VCaP (cell line): ENCODE measurements at regions not wholly inside any gene's neighbourhood (a gene's known extent, or its start where the extent isn't known, plus 50 kb on each side); places are given as distances from the start of the nearest gene placed in this dataset.
A peak's percentile ranks its signal among the peaks of the same experiment; 100 is the strongest.

Experiments
- H3K27ac ChIP-seq: fragments of 450-650 bp; 2 replicates; pipeline ENCODE4 v1.5.1; 2017
- TF ChIP-seq, protein P1 (sequence below): fragments of 450-650 bp; conservative IDR thresholded peaks from 2 replicates; pipeline ENCODE4 v1.5.1; 2017; ENCODE audit warnings: mild to moderate bottlenecking, moderate library complexity

DNA sequence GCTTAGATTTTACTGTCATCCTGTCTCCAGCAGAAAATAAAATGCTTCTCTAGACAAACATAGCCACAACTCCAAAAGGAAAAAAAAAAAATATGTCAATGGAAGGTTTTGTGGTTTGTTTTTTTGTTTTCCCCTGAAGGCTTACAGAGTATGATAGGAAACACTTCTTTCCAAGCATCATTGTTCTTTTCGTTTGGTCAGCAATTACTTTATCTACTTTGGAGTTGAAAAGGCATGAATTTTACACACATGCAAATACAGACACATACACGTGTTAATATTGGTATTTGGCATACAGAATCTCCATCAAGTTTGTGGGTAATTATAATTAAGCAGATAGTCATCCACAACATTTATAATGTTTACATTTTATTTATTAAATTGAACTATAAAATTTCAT lies 496.9 kb upstream of the MBL2 start:
- H3K27ac ChIP-seq = no peak overlapping the region
- TF ChIP-seq, protein P1, sequence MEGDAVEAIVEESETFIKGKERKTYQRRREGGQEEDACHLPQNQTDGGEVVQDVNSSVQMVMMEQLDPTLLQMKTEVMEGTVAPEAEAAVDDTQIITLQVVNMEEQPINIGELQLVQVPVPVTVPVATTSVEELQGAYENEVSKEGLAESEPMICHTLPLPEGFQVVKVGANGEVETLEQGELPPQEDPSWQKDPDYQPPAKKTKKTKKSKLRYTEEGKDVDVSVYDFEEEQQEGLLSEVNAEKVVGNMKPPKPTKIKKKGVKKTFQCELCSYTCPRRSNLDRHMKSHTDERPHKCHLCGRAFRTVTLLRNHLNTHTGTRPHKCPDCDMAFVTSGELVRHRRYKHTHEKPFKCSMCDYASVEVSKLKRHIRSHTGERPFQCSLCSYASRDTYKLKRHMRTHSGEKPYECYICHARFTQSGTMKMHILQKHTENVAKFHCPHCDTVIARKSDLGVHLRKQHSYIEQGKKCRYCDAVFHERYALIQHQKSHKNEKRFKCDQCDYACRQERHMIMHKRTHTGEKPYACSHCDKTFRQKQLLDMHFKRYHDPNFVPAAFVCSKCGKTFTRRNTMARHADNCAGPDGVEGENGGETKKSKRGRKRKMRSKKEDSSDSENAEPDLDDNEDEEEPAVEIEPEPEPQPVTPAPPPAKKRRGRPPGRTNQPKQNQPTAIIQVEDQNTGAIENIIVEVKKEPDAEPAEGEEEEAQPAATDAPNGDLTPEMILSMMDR = no peak

DNA sequence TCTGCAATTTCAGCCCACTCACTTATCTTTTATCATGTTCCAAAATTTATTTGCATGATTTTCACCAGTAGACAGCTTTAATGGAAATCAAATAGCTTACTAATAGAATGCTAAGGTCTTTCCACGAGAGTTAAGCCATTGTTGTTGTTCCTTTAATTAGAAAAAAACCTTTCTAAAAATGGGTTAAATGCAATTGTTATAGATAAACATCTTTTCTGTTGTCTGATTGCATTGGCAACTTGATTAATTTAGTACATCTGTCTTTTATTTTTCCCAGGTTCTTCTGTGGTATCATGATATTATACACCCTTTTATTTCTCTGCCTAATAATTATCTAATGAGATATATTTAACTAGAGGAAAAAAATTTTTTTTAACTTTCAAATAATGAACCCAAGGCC lies 487.6 kb upstream of the MBL2 start:
- TF ChIP-seq, protein P1 = no peak
- H3K27ac ChIP-seq = no peak overlapping the region

GRCh38 chr10:53256623-53257022 lies 484.0 kb upstream of the MBL2 start:
- TF ChIP-seq, protein P1 = no peak
- no peak overlapping the region for H3K27ac ChIP-seq

DNA sequence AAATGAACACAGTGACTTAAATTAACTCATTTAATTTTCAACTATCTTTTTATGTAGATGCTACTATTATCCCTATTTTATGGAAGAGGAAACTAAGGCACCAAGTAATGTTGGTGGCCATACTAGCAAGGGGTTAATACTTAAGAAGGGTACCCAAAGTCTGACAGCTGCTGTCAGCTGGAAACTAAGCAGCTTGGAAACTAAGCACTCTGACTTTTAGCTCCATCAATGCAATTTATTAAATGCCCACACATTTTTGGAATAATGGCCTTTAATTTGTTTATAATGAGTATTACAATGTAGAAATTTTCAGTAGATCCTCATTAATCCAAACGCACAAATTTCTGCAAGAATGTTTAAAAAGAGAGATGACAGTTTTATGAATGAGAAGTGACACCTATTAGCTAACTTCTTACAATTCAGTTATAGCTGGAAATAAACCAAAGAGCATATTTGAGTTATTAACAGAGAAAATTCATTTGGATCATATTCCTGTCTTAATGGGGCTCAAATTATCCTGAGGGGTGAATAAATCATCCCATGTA lies 483.1 kb upstream of the MBL2 start:
- no peak overlapping the region for H3K27ac ChIP-seq
- TF ChIP-seq, protein P1 = no peak

DNA sequence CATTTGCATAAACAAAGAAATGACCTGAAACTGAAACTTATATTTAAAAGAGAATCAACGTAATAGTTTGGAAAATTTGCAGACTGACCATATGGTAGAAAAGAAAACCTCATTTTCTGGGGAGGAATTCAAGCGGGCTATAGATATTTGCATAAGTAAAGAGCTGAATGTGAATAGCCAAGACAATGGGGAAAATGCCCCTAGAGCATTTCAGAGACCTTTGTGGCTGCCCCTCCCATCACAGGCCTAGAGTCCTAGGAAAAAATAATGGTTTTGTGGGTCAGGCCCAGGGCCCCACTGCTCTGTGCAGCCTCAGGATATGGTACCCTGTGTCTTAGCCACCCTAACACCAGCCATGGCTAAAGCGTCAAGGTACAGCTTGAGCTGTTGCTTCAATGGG lies 480.6 kb upstream of the MBL2 start:
- TF ChIP-seq, protein P1 = no peak
- no peak overlapping the region for H3K27ac ChIP-seq

- TF ChIP-seq, protein P1 = no peak
These were observed 467.3 kb upstream of the MBL2 start for GRCh38 chr10:53239873-53240272.

GRCh38 chr10:53236941-53237340 lies 464.4 kb upstream of the MBL2 start:
- peak overlapping the region; percentile 62 for H3K27ac ChIP-seq
- TF ChIP-seq, protein P1 = no peak

More at GRCh38 chr10:53239873-53240272, 467.3 kb upstream of the MBL2 start:
- no peak overlapping the region for H3K27ac ChIP-seq
